ENCODE measurements at regions not wholly inside any gene's neighbourhood (a gene's known extent, or its start where the extent isn't known, plus 50 kb on each side); places are given as distances from the start of the nearest gene placed in this dataset.
"Not testable (repeated sequence)": the region's sequence is repeated elsewhere in the genome, so short reads cannot be mapped to it uniquely, and the experiment has no call there.

DNA sequence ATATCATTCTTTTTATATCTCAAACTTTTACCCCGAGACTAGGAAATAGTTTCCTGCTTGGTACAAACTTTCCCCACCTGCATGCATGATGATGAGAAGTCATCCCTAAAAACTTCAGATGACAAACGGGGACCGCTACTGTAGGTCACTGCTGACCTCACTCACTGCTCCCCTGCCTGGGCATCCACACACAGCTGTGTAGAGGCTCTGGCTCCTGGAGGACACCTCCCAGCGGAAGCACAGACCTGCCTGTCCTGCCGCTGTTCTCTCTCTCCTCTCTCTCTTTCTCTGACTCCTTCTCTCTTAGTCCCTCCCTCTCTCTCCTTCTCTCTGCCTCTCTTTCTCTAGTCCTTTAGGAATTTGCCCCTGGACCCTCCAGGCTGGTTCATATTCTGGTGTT lies 202.9 kb upstream of the PITRM1 start:
- H3K27ac ChIP-seq (ENCODE audit: low read length): no peak overlapping the region
- H3K4me3 ChIP-seq (ENCODE audit: low read depth in 1 of 2, low read length in 2 of 2): no peak overlapping the region
- H3K36me3 ChIP-seq (ENCODE audit: control insufficient read depth in 1 of 2, insufficient read depth in 2 of 2, low read length in 2 of 2): no peaks in the 10 kb centered on the region
- no peaks in the 10 kb centered on the region for H3K27me3 ChIP-seq (ENCODE audit: low read depth, low read length)
- H3K4me1 ChIP-seq (ENCODE audit: control insufficient read depth in 1 of 2, insufficient read depth in 2 of 2, low read length in 2 of 2): no peaks in the 10 kb centered on the region
- H3K9me3 ChIP-seq (ENCODE audit: control insufficient read depth in 1 of 2, low read length in 2 of 2): no peaks in the 10 kb centered on the region

GRCh38 chr10:3374914-3375313 lies 202.3 kb upstream of the PITRM1 start:
- Histone ChIP-seq H3K4me3 (ENCODE audit: low read depth in 1 of 2, low read length in 2 of 2) (no peak overlapping the region), H3K27ac (ENCODE audit: low read length) (no peak overlapping the region), H3K4me1 (ENCODE audit: control insufficient read depth in 1 of 2, insufficient read depth in 2 of 2, low read length in 2 of 2) (no peaks in the 10 kb centered on the region), H3K36me3 (ENCODE audit: control insufficient read depth in 1 of 2, insufficient read depth in 2 of 2, low read length in 2 of 2) (no peaks in the 10 kb centered on the region), H3K27me3 (ENCODE audit: low read depth, low read length) (no peaks in the 10 kb centered on the region), H3K9me3 (ENCODE audit: control insufficient read depth in 1 of 2, low read length in 2 of 2) (no peaks in the 10 kb centered on the region)

DNA sequence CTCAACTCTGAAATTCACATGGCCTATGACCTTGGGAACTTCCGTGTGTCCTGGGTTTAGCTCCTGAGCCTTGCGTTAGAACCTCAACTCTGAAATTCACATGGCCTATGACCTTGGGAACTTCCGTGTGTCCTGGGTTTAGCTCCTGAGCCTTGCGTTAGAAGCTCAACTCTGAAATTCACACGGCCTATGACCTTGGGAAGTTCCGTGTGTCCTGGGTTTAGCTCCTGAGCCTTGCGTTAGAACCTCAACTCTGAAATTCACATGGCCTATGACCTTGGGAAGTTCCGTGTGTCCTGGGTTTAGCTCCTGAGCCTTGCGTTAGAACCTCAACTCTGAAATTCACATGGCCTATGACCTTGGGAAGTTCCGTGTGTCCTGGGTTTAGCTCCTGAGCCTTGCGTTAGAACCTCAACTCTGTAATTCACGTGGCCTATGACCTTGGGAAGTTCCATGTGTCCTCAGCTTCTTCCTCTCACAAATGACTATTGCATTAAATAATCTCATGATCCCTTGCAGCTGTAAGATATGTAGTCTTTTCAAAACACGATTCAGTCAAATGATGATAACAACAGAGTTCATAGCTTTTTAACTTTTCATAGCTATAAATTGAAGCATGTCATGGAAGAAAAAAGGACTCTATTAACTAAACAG lies 200.9 kb upstream of the PITRM1 start:
- not testable (repeated sequence) for H3K27ac ChIP-seq (ENCODE audit: low read length); H3K4me3 ChIP-seq (ENCODE audit: low read depth in 1 of 2, low read length in 2 of 2)

GRCh38 chr10:3372281-3372680 lies 199.7 kb upstream of the PITRM1 start:
- H3K27me3 ChIP-seq (ENCODE audit: low read depth, low read length): no peaks in the 10 kb centered on the region
- H3K4me3 ChIP-seq (ENCODE audit: low read depth in 1 of 2, low read length in 2 of 2): no peak overlapping the region
- no peak overlapping the region for H3K27ac ChIP-seq (ENCODE audit: low read length)
- H3K36me3 ChIP-seq (ENCODE audit: control insufficient read depth in 1 of 2, insufficient read depth in 2 of 2, low read length in 2 of 2): no peaks in the 10 kb centered on the region
- H3K4me1 ChIP-seq (ENCODE audit: control insufficient read depth in 1 of 2, insufficient read depth in 2 of 2, low read length in 2 of 2): no peaks in the 10 kb centered on the region
- H3K9me3 ChIP-seq (ENCODE audit: control insufficient read depth in 1 of 2, low read length in 2 of 2): no peaks in the 10 kb centered on the region

More for the DNA sequence above, 200.9 kb upstream of the PITRM1 start:
- not testable (repeated sequence) for H3K36me3 ChIP-seq (ENCODE audit: control insufficient read depth in 1 of 2, insufficient read depth in 2 of 2, low read length in 2 of 2); H3K4me1 ChIP-seq (ENCODE audit: control insufficient read depth in 1 of 2, insufficient read depth in 2 of 2, low read length in 2 of 2); H3K27me3 ChIP-seq (ENCODE audit: low read depth, low read length); H3K9me3 ChIP-seq (ENCODE audit: control insufficient read depth in 1 of 2, low read length in 2 of 2)

DNA sequence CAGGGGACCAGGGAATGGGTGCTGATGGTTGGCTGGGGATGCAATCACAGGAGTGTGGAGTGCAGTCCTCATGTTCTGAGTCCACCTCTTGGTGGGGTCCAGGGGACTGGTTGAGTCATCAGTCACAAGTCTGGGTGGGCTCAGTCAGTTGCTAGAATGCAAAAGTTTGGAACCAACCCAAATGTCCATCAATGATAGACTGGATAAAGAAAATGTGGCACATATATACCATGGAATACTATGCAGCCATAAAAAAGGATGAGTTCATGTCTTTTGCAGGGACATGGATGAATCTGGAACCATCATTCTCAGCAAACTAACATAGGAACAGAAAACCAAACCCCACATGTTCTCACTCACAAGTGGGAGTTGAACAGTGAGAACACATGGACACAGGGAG lies 199.0 kb upstream of the PITRM1 start:
- not testable (repeated sequence) for H3K27ac ChIP-seq (ENCODE audit: low read length); H3K36me3 ChIP-seq (ENCODE audit: control insufficient read depth in 1 of 2, insufficient read depth in 2 of 2, low read length in 2 of 2); H3K9me3 ChIP-seq (ENCODE audit: control insufficient read depth in 1 of 2, low read length in 2 of 2); H3K27me3 ChIP-seq (ENCODE audit: low read depth, low read length); H3K4me3 ChIP-seq (ENCODE audit: low read depth in 1 of 2, low read length in 2 of 2); H3K4me1 ChIP-seq (ENCODE audit: control insufficient read depth in 1 of 2, insufficient read depth in 2 of 2, low read length in 2 of 2)

DNA sequence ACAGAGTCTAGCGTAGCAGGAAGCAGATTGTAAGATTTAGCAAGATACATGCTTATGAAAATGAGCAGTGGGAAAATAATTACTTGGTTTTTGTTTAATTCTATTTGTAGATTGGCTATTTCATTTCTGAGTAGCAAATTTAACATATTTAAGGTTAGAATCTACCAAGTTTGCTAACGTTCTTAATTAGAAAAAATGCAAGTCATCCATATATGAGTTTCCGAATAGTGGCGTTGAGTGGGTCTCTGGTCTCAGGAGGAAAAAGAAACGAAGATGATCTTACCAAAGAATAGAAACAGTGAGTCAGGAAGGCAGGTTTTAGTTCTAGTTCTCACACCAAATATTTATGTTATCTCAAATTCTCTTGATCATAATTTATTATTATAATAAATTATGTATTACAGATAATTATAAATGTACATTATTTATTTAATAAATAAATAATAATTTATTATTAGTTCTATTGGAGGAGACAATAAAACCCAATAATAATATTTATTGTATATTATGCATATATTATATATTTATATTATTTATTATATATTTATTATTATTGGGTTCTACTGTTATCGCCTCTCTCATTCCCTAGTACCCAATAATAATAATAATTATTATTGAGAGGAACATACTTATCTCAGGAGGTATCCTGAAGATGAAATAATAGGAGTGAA lies 194.3 kb upstream of the PITRM1 start:
- H3K9me3 ChIP-seq (ENCODE audit: control insufficient read depth in 1 of 2, low read length in 2 of 2): no peaks in the 10 kb centered on the region
- no peaks in the 10 kb centered on the region for H3K4me1 ChIP-seq (ENCODE audit: control insufficient read depth in 1 of 2, insufficient read depth in 2 of 2, low read length in 2 of 2)
- H3K27me3 ChIP-seq (ENCODE audit: low read depth, low read length): no peaks in the 10 kb centered on the region
- H3K27ac ChIP-seq (ENCODE audit: low read length): no peak overlapping the region
- H3K36me3 ChIP-seq (ENCODE audit: control insufficient read depth in 1 of 2, insufficient read depth in 2 of 2, low read length in 2 of 2): no peaks in the 10 kb centered on the region
- H3K4me3 ChIP-seq (ENCODE audit: low read depth in 1 of 2, low read length in 2 of 2): no peak overlapping the region

DNA sequence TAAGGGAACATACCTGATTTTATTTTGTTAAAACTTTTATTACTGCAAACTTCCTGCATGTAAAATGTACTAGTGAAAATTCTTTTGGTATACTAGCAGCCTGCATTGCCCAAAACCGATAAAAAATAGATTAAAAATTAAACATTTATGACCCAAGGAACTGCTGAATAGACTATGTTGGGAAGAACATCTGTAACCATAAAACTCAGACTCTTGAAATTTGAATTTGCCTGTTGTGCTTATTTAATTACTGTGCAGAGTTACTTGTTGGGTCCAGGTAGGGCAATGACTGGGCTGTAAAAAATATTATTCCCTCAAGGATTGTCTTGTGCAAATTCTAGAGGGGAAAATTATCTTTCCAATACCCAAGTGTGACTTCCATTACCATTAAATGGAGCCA lies 193.5 kb upstream of the PITRM1 start:
- no peaks in the 10 kb centered on the region for H3K4me1 ChIP-seq (ENCODE audit: control insufficient read depth in 1 of 2, insufficient read depth in 2 of 2, low read length in 2 of 2)
- no peaks in the 10 kb centered on the region for H3K36me3 ChIP-seq (ENCODE audit: control insufficient read depth in 1 of 2, insufficient read depth in 2 of 2, low read length in 2 of 2)
- no peak overlapping the region for H3K4me3 ChIP-seq (ENCODE audit: low read depth in 1 of 2, low read length in 2 of 2)
- no peak overlapping the region for H3K27ac ChIP-seq (ENCODE audit: low read length)
- no peaks in the 10 kb centered on the region for H3K9me3 ChIP-seq (ENCODE audit: control insufficient read depth in 1 of 2, low read length in 2 of 2)
- no peaks in the 10 kb centered on the region for H3K27me3 ChIP-seq (ENCODE audit: low read depth, low read length)

- Histone ChIP-seq H3K4me1 (ENCODE audit: control insufficient read depth in 1 of 2, insufficient read depth in 2 of 2, low read length in 2 of 2) (no peaks in the 10 kb centered on the region), H3K36me3 (ENCODE audit: control insufficient read depth in 1 of 2, insufficient read depth in 2 of 2, low read length in 2 of 2) (no peaks in the 10 kb centered on the region), H3K9me3 (ENCODE audit: control insufficient read depth in 1 of 2, low read length in 2 of 2) (no peaks in the 10 kb centered on the region), H3K27me3 (ENCODE audit: low read depth, low read length) (no peaks in the 10 kb centered on the region), H3K4me3 (ENCODE audit: low read depth in 1 of 2, low read length in 2 of 2) (peak overlapping the region in 1 of 2 donors; percentile 28), H3K27ac (ENCODE audit: low read length) (no peak overlapping the region)
Observed at GRCh38 chr10:3365630-3366029, 193.0 kb upstream of the PITRM1 start.

- H3K36me3 ChIP-seq (ENCODE audit: control insufficient read depth in 1 of 2, insufficient read depth in 2 of 2, low read length in 2 of 2): no peaks in the 10 kb centered on the region
- no peaks in the 10 kb centered on the region for H3K4me1 ChIP-seq (ENCODE audit: control insufficient read depth in 1 of 2, insufficient read depth in 2 of 2, low read length in 2 of 2)
- H3K27ac ChIP-seq (ENCODE audit: low read length): no peak overlapping the region
- no peaks in the 10 kb centered on the region for H3K27me3 ChIP-seq (ENCODE audit: low read depth, low read length)
- peak overlapping the region in 1 of 2 donors; percentile 28 for H3K4me3 ChIP-seq (ENCODE audit: low read depth in 1 of 2, low read length in 2 of 2)
- no peaks in the 10 kb centered on the region for H3K9me3 ChIP-seq (ENCODE audit: control insufficient read depth in 1 of 2, low read length in 2 of 2)
Observed at GRCh38 chr10:3364768-3365480, 192.3 kb upstream of the PITRM1 start.

- Histone ChIP-seq H3K27ac (ENCODE audit: low read length) (no peak overlapping the region), H3K27me3 (ENCODE audit: low read depth, low read length) (no peaks in the 10 kb centered on the region), H3K4me1 (ENCODE audit: control insufficient read depth in 1 of 2, insufficient read depth in 2 of 2, low read length in 2 of 2) (no peaks in the 10 kb centered on the region), H3K9me3 (ENCODE audit: control insufficient read depth in 1 of 2, low read length in 2 of 2) (no peaks in the 10 kb centered on the region), H3K4me3 (ENCODE audit: low read depth in 1 of 2, low read length in 2 of 2) (no peak overlapping the region), H3K36me3 (ENCODE audit: control insufficient read depth in 1 of 2, insufficient read depth in 2 of 2, low read length in 2 of 2) (no peaks in the 10 kb centered on the region)
Observed at GRCh38 chr10:3363311-3364045, 190.9 kb upstream of the PITRM1 start.

DNA sequence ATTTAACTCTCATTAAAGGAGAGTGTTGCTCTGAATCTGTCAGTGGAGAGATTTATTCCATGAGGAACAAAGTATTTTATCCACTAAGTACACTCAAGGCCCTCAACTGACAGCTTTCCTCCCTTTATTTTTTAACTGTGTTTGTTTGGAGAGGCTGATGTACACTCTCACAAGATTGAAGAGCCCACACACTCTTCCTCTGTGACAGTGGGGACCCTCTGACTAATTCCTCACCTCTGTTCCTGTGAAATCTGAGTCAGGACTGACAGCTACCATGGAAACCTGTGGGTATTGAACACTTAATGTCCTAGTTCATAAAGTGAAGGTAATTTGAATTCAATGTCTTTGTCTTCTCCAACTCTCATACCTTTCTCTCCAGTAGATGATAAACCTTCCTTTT lies 189.8 kb upstream of the PITRM1 start:
- no peaks in the 10 kb centered on the region for H3K9me3 ChIP-seq (ENCODE audit: control insufficient read depth in 1 of 2, low read length in 2 of 2)
- no peaks in the 10 kb centered on the region for H3K4me1 ChIP-seq (ENCODE audit: control insufficient read depth in 1 of 2, insufficient read depth in 2 of 2, low read length in 2 of 2)
- H3K27ac ChIP-seq (ENCODE audit: low read length): no peak overlapping the region
- H3K27me3 ChIP-seq (ENCODE audit: low read depth, low read length): no peaks in the 10 kb centered on the region
- H3K4me3 ChIP-seq (ENCODE audit: low read depth in 1 of 2, low read length in 2 of 2): no peak overlapping the region
- no peaks in the 10 kb centered on the region for H3K36me3 ChIP-seq (ENCODE audit: control insufficient read depth in 1 of 2, insufficient read depth in 2 of 2, low read length in 2 of 2)
